Suprapubic skin (tissue), 4 donors: ENCODE measurements at regions not wholly inside any gene's neighbourhood (a gene's known extent, or its start where the extent isn't known, plus 50 kb on each side); places are given as distances from the start of the nearest gene placed in this dataset.
A peak's percentile ranks its signal among the peaks of the same experiment; 100 is the strongest.
"Not testable (repeated sequence)": the region's sequence is repeated elsewhere in the genome, so short reads cannot be mapped to it uniquely, and the experiment has no call there.

Experiments used
- DNase-seq, 2 donors: peaks; one replicate each; pipeline ENCODE4 v3.0.0-alpha.2; 2019; ENCODE audit warnings: low spot score in 2 of 2
- H3K27ac ChIP-seq: fragments of 200-600 bp; sonication (generic); one replicate; pipeline ENCODE4 v1.5.1; 2019
- H3K27me3 ChIP-seq: fragments of 200-600 bp; sonication (generic); one replicate; pipeline ENCODE4 v1.5.1; 2019
- H3K36me3 ChIP-seq: fragments of 200-600 bp; sonication (generic); one replicate; pipeline ENCODE4 v1.5.1; 2019
- H3K4me1 ChIP-seq: fragments of 200-600 bp; sonication (generic); one replicate; pipeline ENCODE4 v1.5.1; 2019
- H3K4me3 ChIP-seq: fragments of 200-600 bp; sonication (generic); one replicate; pipeline ENCODE4 v1.5.1; 2019; ENCODE audit warnings: mild to moderate bottlenecking
- H3K9me3 ChIP-seq: fragments of 200-600 bp; sonication (generic); one replicate; pipeline ENCODE4 v1.5.1; 2019
- CTCF ChIP-seq, 2 donors: fragments of 200-600 bp in 1 of 2; fragments of 450-650 bp in 1 of 2; sonication (generic) in 1 of 2; IDR thresholded peaks; one replicate each; pipeline ENCODE4 v1.5.1; 2016 to 2019; ENCODE audit warnings: antibody characterized with exemption in 2 of 2, mild to moderate bottlenecking in 1 of 2, moderate library complexity in 1 of 2
- EP300 ChIP-seq: sonication (generic); formaldehyde crosslinking; IDR thresholded peaks from one replicate; pipeline ENCODE4 v1.6.1; 2017; ENCODE audit warnings: antibody characterized with exemption
- POLR2A ChIP-seq, 2 donors: fragments of 450-650 bp; IDR thresholded peaks; one replicate each; pipeline ENCODE4 v1.6.1; 2017; ENCODE audit warnings: antibody characterized with exemption in 2 of 2, mild to moderate bottlenecking in 2 of 2, moderate library complexity in 2 of 2
- POLR2AphosphoS5 ChIP-seq, 3 donors: sonication (generic); formaldehyde crosslinking; IDR thresholded peaks; one replicate each; pipeline ENCODE4 v1.6.1; 2017; ENCODE audit warnings: antibody characterized with exemption in 3 of 3
- WGBS: methylation state at CpG from one replicate; pipeline ENCODE4 v1.1.5; 2018; 5-methylcytosine and 5-hydroxymethylcytosine counted together

- Histone ChIP-seq H3K36me3 (no peaks in the 10 kb centered on the region), H3K27me3 (no peaks in the 10 kb centered on the region), H3K27ac (peak overlapping the region; percentile 43), H3K9me3 (no peaks in the 10 kb centered on the region), H3K4me3 (no peak overlapping the region), H3K4me1 (peaks cover 35% of the 10 kb centered on the region)
- TF ChIP-seq CTCF (IDR thresholded peaks at IDR 0.05) (no peak), EP300 (no peak)
- 86% methylated on average over 7 of the region's 7 CpGs for WGBS
- no peak for DNase-seq
Observed at GRCh38 chr2:120541553-120541932, 194.1 kb upstream of the GLI2 start.

GRCh38 chr2:120541972-120542670 lies 193.5 kb upstream of the GLI2 start:
- no peaks in the 10 kb centered on the region for H3K9me3 ChIP-seq
- H3K4me3 ChIP-seq = no peak overlapping the region
- H3K4me1 ChIP-seq = peaks cover 40% of the 10 kb centered on the region
- H3K27ac ChIP-seq = no peak overlapping the region
- WGBS = 98% methylated on average over 7 of the region's 7 CpGs
- TF ChIP-seq POLR2AphosphoS5 (IDR thresholded peaks at IDR 0.05) = no peak
- TF ChIP-seq POLR2A (IDR thresholded peaks at IDR 0.05) = no peak
- no peak for TF ChIP-seq CTCF (IDR thresholded peaks at IDR 0.05)
- H3K27me3 ChIP-seq = no peaks in the 10 kb centered on the region
- DNase-seq = no peak
- no peaks in the 10 kb centered on the region for H3K36me3 ChIP-seq

- Histone ChIP-seq H3K4me3 (no peak overlapping the region), H3K27ac (no peak overlapping the region), H3K4me1 (peaks cover 40% of the 10 kb centered on the region), H3K36me3 (no peaks in the 10 kb centered on the region), H3K9me3 (no peaks in the 10 kb centered on the region), H3K27me3 (no peaks in the 10 kb centered on the region)
- TF ChIP-seq POLR2A (IDR thresholded peaks at IDR 0.05) = no peak
- no peak for TF ChIP-seq POLR2AphosphoS5 (IDR thresholded peaks at IDR 0.05)
- TF ChIP-seq CTCF (IDR thresholded peaks at IDR 0.05) = no peak
- no peak for TF ChIP-seq EP300
- DNase-seq = no peak
- 93% methylated on average over 13 of the region's 13 CpGs for WGBS
Observed at GRCh38 chr2:120542911-120543527, 192.6 kb upstream of the GLI2 start.

DNA sequence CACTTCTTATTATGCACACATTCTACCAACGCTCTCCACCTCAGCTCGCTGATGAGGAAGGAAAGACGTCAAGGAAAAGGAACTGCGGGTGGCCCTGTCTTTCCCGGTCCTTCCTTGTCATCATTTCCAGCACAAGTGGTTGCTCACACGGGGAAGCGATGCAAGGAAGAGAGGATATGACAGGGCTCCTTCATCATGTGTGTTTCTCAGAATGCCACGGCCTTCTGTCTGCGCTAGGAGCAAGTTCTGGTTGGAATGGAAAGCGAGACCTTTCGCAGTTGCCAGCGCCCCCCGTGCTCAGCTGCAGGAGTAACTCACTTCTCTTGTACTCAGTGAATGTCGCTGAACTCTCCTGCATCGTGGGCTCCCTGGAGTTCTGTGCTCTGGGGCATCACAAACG lies 191.8 kb upstream of the GLI2 start:
- H3K9me3 ChIP-seq = no peaks in the 10 kb centered on the region
- peaks cover 43% of the 10 kb centered on the region for H3K4me1 ChIP-seq
- peak; percentile 48 for TF ChIP-seq EP300
- no peak for TF ChIP-seq POLR2A (IDR thresholded peaks at IDR 0.05)
- peak in 1 of 3 donors; percentile 16 for TF ChIP-seq POLR2AphosphoS5 (IDR thresholded peaks at IDR 0.05)
- H3K4me3 ChIP-seq = no peak overlapping the region
- H3K36me3 ChIP-seq = no peaks in the 10 kb centered on the region
- no peaks in the 10 kb centered on the region for H3K27me3 ChIP-seq
- DNase-seq = no peak
- WGBS = 83% methylated on average over 15 of the region's 16 CpGs
- H3K27ac ChIP-seq = peak overlapping the region; percentile 34

- Histone ChIP-seq H3K27me3 (no peaks in the 10 kb centered on the region), H3K4me3 (no peak overlapping the region), H3K4me1 (peaks cover 37% of the 10 kb centered on the region), H3K27ac (peak overlapping the region; percentile 34), H3K9me3 (no peaks in the 10 kb centered on the region), H3K36me3 (no peaks in the 10 kb centered on the region)
- TF ChIP-seq CTCF (IDR thresholded peaks at IDR 0.05) (no peak), POLR2AphosphoS5 (IDR thresholded peaks at IDR 0.05) (no peak), EP300 (no peak), POLR2A (IDR thresholded peaks at IDR 0.05) (no peak)
- DNase-seq = no peak
- 92% methylated on average over 9 of the region's 9 CpGs for WGBS
Observed at GRCh38 chr2:120544522-120544921, 191.1 kb upstream of the GLI2 start.

DNA sequence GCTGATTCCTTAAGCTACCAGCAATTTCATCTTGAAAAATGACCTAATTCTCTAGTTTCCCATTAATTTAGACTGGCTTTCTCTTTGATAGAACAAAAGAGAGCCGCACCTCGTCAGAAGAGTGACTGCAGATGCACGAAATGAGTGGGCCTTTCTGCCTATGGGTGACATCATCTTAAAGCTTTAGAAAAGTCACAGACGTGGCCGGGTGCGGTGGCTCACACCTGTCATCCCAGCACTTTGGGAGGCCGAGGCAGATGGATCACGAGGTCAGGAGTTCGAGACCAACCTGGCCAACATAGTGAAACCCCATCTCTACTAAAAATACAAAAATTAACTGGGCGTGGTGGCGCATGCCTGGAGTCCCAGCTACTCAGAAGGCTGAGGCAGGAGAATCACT lies 190.7 kb upstream of the GLI2 start:
- not testable (repeated sequence) for H3K9me3 ChIP-seq, H3K27me3 ChIP-seq, H3K36me3 ChIP-seq, H3K27ac ChIP-seq, H3K4me3 ChIP-seq, DNase-seq
- 95% methylated on average over 11 of the region's 11 CpGs for WGBS
- H3K4me1 ChIP-seq = peaks cover 37% of the 10 kb centered on the region
